ENCODE measurements at regions not wholly inside any gene's neighbourhood (a gene's known extent, or its start where the extent isn't known, plus 50 kb on each side); places are given as distances from the start of the nearest gene placed in this dataset.
"Not testable (repeated sequence)": the region's sequence is repeated elsewhere in the genome, so short reads cannot be mapped to it uniquely, and the experiment has no call there.

DNA sequence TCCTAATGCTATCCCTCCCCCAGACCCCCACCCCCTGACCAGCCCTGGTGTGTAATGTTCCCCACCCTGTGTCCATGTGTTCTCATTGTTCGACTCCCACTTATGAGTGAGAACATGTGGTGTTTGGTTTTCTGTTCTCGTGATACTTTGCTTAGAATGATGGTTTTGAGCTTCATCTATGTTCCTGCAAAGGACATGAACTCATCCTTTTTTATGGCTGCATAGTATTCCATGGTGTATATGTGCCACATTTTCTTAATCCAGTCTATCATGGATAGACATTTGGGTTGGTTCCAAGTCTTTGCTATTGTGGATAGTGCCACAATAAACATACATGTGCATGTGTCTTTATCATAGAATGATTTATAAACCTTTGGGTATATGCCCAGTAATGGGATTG is 209.4 kb upstream of the SLC38A2 start:
- H4K20me1 ChIP-seq (ENCODE audit: insufficient read depth); H3K27ac ChIP-seq (ENCODE audit: low read length); H2AFZ ChIP-seq (ENCODE audit: low read depth, low read length); H3K9ac ChIP-seq (ENCODE audit: low read length); H3K4me2 ChIP-seq (ENCODE audit: low read length); H3F3A ChIP-seq (ENCODE audit: insufficient read depth, low read length, poor library complexity, severe bottlenecking); H3K9me3 ChIP-seq (ENCODE audit: low read length); H3K4me3 ChIP-seq (ENCODE audit: low read length); H3K9me2 ChIP-seq (ENCODE audit: insufficient read depth, low read length); H3K36me3 ChIP-seq (ENCODE audit: insufficient read depth, low read length); H3K79me2 ChIP-seq (replicated peaks; ENCODE audit: insufficient read depth, low read length); H3K27me3 ChIP-seq (ENCODE audit: insufficient read depth, low read depth, low read length): not testable (repeated sequence)

DNA sequence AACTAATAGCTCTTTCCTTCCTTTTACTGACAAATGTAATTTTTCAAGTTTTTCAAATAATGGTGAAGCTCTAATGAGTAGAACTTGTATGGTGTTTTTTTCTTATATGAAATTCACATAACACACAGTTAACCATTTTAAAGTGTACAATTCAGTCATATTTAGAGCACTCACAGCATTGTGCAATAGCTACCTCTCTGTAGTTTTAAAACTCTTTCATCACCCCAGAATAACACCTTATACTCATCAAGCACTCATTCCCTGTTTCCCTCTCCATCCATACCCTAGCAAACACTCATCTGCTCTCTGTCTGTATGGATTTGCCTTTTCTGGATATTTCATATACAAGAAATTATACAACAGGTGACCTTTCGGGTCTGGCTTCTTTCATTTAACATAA is 207.9 kb upstream of the SLC38A2 start:
- Histone ChIP-seq H4K20me1 (ENCODE audit: insufficient read depth) (no peaks in the 10 kb centered on the region), H3K9ac (ENCODE audit: low read length) (no peak overlapping the region), H3K79me2 (replicated peaks; ENCODE audit: insufficient read depth, low read length) (no peaks in the 10 kb centered on the region), H3K27me3 (ENCODE audit: insufficient read depth, low read depth, low read length) (no peaks in the 10 kb centered on the region), H3F3A (ENCODE audit: insufficient read depth, low read length, poor library complexity, severe bottlenecking) (no peaks in the 10 kb centered on the region), H3K36me3 (ENCODE audit: insufficient read depth, low read length) (no peaks in the 10 kb centered on the region), H3K27ac (ENCODE audit: low read length) (no peak overlapping the region), H2AFZ (ENCODE audit: low read depth, low read length) (no peak overlapping the region), H3K4me3 (ENCODE audit: low read length) (no peak overlapping the region), H3K9me2 (ENCODE audit: insufficient read depth, low read length) (no peaks in the 10 kb centered on the region), H3K9me3 (ENCODE audit: low read length) (no peaks in the 10 kb centered on the region), H3K4me2 (ENCODE audit: low read length) (no peak overlapping the region)
- TF ChIP-seq, protein P1, sequence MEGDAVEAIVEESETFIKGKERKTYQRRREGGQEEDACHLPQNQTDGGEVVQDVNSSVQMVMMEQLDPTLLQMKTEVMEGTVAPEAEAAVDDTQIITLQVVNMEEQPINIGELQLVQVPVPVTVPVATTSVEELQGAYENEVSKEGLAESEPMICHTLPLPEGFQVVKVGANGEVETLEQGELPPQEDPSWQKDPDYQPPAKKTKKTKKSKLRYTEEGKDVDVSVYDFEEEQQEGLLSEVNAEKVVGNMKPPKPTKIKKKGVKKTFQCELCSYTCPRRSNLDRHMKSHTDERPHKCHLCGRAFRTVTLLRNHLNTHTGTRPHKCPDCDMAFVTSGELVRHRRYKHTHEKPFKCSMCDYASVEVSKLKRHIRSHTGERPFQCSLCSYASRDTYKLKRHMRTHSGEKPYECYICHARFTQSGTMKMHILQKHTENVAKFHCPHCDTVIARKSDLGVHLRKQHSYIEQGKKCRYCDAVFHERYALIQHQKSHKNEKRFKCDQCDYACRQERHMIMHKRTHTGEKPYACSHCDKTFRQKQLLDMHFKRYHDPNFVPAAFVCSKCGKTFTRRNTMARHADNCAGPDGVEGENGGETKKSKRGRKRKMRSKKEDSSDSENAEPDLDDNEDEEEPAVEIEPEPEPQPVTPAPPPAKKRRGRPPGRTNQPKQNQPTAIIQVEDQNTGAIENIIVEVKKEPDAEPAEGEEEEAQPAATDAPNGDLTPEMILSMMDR (IDR thresholded peaks at IDR 0.05; ENCODE audit: poor library complexity, severe bottlenecking) = no peak
- TF ChIP-seq POLR2AphosphoS5 (IDR thresholded peaks at IDR 0.05) = no peak
- no peak for TF ChIP-seq MXI1 (conservative IDR thresholded peaks at IDR 0.05; ENCODE audit: poor library complexity, severe bottlenecking)
- no peak for TF ChIP-seq EP300 (conservative IDR thresholded peaks at IDR 0.05; ENCODE audit: poor library complexity, severe bottlenecking)
- no peak for TF ChIP-seq RAD21 (conservative IDR thresholded peaks at IDR 0.05)
- no peak for TF ChIP-seq TAF1 (IDR thresholded peaks at IDR 0.05; ENCODE audit: low read depth)
- no peak for TF ChIP-seq EZH2 (IDR thresholded peaks at IDR 0.05; ENCODE audit: borderline replicate concordance, insufficient read depth, low read length, poor library complexity, severe bottlenecking)
- TF ChIP-seq, protein P2, sequence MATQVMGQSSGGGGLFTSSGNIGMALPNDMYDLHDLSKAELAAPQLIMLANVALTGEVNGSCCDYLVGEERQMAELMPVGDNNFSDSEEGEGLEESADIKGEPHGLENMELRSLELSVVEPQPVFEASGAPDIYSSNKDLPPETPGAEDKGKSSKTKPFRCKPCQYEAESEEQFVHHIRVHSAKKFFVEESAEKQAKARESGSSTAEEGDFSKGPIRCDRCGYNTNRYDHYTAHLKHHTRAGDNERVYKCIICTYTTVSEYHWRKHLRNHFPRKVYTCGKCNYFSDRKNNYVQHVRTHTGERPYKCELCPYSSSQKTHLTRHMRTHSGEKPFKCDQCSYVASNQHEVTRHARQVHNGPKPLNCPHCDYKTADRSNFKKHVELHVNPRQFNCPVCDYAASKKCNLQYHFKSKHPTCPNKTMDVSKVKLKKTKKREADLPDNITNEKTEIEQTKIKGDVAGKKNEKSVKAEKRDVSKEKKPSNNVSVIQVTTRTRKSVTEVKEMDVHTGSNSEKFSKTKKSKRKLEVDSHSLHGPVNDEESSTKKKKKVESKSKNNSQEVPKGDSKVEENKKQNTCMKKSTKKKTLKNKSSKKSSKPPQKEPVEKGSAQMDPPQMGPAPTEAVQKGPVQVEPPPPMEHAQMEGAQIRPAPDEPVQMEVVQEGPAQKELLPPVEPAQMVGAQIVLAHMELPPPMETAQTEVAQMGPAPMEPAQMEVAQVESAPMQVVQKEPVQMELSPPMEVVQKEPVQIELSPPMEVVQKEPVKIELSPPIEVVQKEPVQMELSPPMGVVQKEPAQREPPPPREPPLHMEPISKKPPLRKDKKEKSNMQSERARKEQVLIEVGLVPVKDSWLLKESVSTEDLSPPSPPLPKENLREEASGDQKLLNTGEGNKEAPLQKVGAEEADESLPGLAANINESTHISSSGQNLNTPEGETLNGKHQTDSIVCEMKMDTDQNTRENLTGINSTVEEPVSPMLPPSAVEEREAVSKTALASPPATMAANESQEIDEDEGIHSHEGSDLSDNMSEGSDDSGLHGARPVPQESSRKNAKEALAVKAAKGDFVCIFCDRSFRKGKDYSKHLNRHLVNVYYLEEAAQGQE (IDR thresholded peaks at IDR 0.05; ENCODE audit: borderline replicate concordance) = no peak

DNA sequence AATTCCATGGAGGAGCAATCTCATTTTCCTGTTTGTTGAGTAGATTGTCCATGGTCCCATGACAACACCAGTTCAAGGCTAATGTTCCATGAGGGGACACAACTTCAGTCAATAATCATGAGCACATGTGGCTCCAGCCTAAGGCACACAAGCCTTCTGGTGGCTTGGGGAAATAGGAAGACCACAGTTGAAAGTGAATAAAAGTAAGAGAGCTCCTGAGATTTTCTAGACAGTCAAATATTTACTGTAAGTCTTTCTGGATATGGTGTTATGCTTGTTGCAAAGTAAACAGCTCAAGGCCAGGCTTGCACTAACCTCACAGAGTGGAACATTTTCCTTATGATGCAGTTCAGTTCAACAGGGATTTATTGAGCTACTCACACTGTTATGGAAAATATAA is 206.9 kb upstream of the SLC38A2 start:
- Histone ChIP-seq H3K9ac (ENCODE audit: low read length) (no peak overlapping the region), H4K20me1 (ENCODE audit: insufficient read depth) (no peaks in the 10 kb centered on the region), H3K9me3 (ENCODE audit: low read length) (no peaks in the 10 kb centered on the region), H3K27me3 (ENCODE audit: insufficient read depth, low read depth, low read length) (no peaks in the 10 kb centered on the region), H3K27ac (ENCODE audit: low read length) (no peak overlapping the region), H3K4me2 (ENCODE audit: low read length) (no peak overlapping the region), H3K4me3 (ENCODE audit: low read length) (no peak overlapping the region), H3K79me2 (replicated peaks; ENCODE audit: insufficient read depth, low read length) (no peaks in the 10 kb centered on the region), H2AFZ (ENCODE audit: low read depth, low read length) (no peak overlapping the region), H3K36me3 (ENCODE audit: insufficient read depth, low read length) (no peaks in the 10 kb centered on the region), H3F3A (ENCODE audit: insufficient read depth, low read length, poor library complexity, severe bottlenecking) (no peaks in the 10 kb centered on the region), H3K9me2 (ENCODE audit: insufficient read depth, low read length) (no peaks in the 10 kb centered on the region)
- TF ChIP-seq EZH2 (IDR thresholded peaks at IDR 0.05; ENCODE audit: borderline replicate concordance, insufficient read depth, low read length, poor library complexity, severe bottlenecking) (no peak), MXI1 (conservative IDR thresholded peaks at IDR 0.05; ENCODE audit: poor library complexity, severe bottlenecking) (no peak), TAF1 (IDR thresholded peaks at IDR 0.05; ENCODE audit: low read depth) (no peak), POLR2AphosphoS5 (IDR thresholded peaks at IDR 0.05) (no peak), SMC3 (conservative IDR thresholded peaks at IDR 0.05; ENCODE audit: poor library complexity) (no peak), RAD21 (conservative IDR thresholded peaks at IDR 0.05) (no peak), EP300 (conservative IDR thresholded peaks at IDR 0.05; ENCODE audit: poor library complexity, severe bottlenecking) (no peak)
- TF ChIP-seq, protein P1 (IDR thresholded peaks at IDR 0.05; ENCODE audit: poor library complexity, severe bottlenecking) = no peak
- TF ChIP-seq, protein P2 (IDR thresholded peaks at IDR 0.05; ENCODE audit: borderline replicate concordance) = no peak
